ENCODE measurements at regions not wholly inside any gene's neighbourhood (a gene's known extent, or its start where the extent isn't known, plus 50 kb on each side); places are given as distances from the start of the nearest gene placed in this dataset.

- no peak overlapping the region for H3K4me2 ChIP-seq (ENCODE audit: low read length)
- H3K9ac ChIP-seq, result no peak overlapping the region
- H3K9me3 ChIP-seq (ENCODE audit: control insufficient read depth, low read length), result no peaks in the 10 kb centered on the region
- no peaks in the 10 kb centered on the region for H3K79me2 ChIP-seq
- H3K27ac ChIP-seq, result no peak overlapping the region
- no peaks in the 10 kb centered on the region for H3K4me1 ChIP-seq
- no peak overlapping the region for H2AFZ ChIP-seq
- H3K36me3 ChIP-seq (ENCODE audit: control insufficient read depth, insufficient read depth, low read length), result no peaks in the 10 kb centered on the region
- no peak overlapping the region for H3K4me3 ChIP-seq (ENCODE audit: low read depth, low read length)
- no peak for TF ChIP-seq CTCF (IDR thresholded peaks at IDR 0.05)
- H3K27me3 ChIP-seq (ENCODE audit: control insufficient read depth, insufficient read depth, low read length), result no peaks in the 10 kb centered on the region
These were observed 59.4 kb upstream of the CCDC112 start for GRCh38 chr5:115355767-115356381.

- no peaks in the 10 kb centered on the region for H3K27me3 ChIP-seq (ENCODE audit: control insufficient read depth, insufficient read depth, low read length)
- H3K79me2 ChIP-seq, result no peaks in the 10 kb centered on the region
- no peak overlapping the region for H3K27ac ChIP-seq
- no peak overlapping the region for H2AFZ ChIP-seq
- no peak overlapping the region for H3K4me2 ChIP-seq (ENCODE audit: low read length)
- H3K4me1 ChIP-seq, result no peaks in the 10 kb centered on the region
- H3K9me3 ChIP-seq (ENCODE audit: control insufficient read depth, low read length), result no peaks in the 10 kb centered on the region
- TF ChIP-seq CTCF (IDR thresholded peaks at IDR 0.05), result no peak
- H3K36me3 ChIP-seq (ENCODE audit: control insufficient read depth, insufficient read depth, low read length), result no peaks in the 10 kb centered on the region
- H3K4me3 ChIP-seq (ENCODE audit: low read depth, low read length), result no peak overlapping the region
- no peak overlapping the region for H3K9ac ChIP-seq
These were observed 58.6 kb upstream of the CCDC112 start for GRCh38 chr5:115355095-115355494.

GRCh38 chr5:115354246-115354645, 57.8 kb upstream of the CCDC112 start:
- Histone ChIP-seq H3K9ac (no peak overlapping the region), H3K9me3 (ENCODE audit: control insufficient read depth, low read length) (no peaks in the 10 kb centered on the region), H3K79me2 (no peaks in the 10 kb centered on the region), H3K27me3 (ENCODE audit: control insufficient read depth, insufficient read depth, low read length) (no peaks in the 10 kb centered on the region), H3K4me2 (ENCODE audit: low read length) (no peak overlapping the region), H3K36me3 (ENCODE audit: control insufficient read depth, insufficient read depth, low read length) (no peaks in the 10 kb centered on the region), H3K27ac (no peak overlapping the region), H2AFZ (no peak overlapping the region), H3K4me1 (no peaks in the 10 kb centered on the region), H3K4me3 (ENCODE audit: low read depth, low read length) (no peak overlapping the region)
- no peak for TF ChIP-seq CTCF (IDR thresholded peaks at IDR 0.05)

GRCh38 chr5:115352571-115352970, 56.1 kb upstream of the CCDC112 start:
- no peak for TF ChIP-seq CTCF (IDR thresholded peaks at IDR 0.05)
- no peak overlapping the region for H3K9ac ChIP-seq
- H3K27me3 ChIP-seq (ENCODE audit: control insufficient read depth, insufficient read depth, low read length), result no peaks in the 10 kb centered on the region

More at GRCh38 chr5:115352571-115352970, 56.1 kb upstream of the CCDC112 start:
- Histone ChIP-seq H3K36me3 (ENCODE audit: control insufficient read depth, insufficient read depth, low read length) (no peaks in the 10 kb centered on the region), H3K4me2 (ENCODE audit: low read length) (no peak overlapping the region), H3K9me3 (ENCODE audit: control insufficient read depth, low read length) (no peaks in the 10 kb centered on the region), H3K27ac (no peak overlapping the region), H2AFZ (peak overlapping the region; percentile 35), H3K79me2 (no peaks in the 10 kb centered on the region), H3K4me1 (no peaks in the 10 kb centered on the region), H3K4me3 (ENCODE audit: low read depth, low read length) (no peak overlapping the region)

All from parathyroid adenoma (tissue), 2 donors.